HUES6 (cell line): ENCODE measurements at regions not wholly inside any gene's neighbourhood (a gene's known extent, or its start where the extent isn't known, plus 50 kb on each side); places are given as distances from the start of the nearest gene placed in this dataset.
"Not testable (repeated sequence)": the region's sequence is repeated elsewhere in the genome, so short reads cannot be mapped to it uniquely, and the experiment has no call there.

Experiments
- H3K27ac ChIP-seq: 2 replicates; pipeline ENCODE4 v1.7.0; 2013; ENCODE audit warnings: low read depth, mild to moderate bottlenecking, low read length, inconsistent platforms
- H3K27me3 ChIP-seq: 2 replicates; pipeline ENCODE4 v1.6.1; 2013; ENCODE audit warnings: low read length; ENCODE audit not compliant: control insufficient read depth, insufficient read depth
- H3K36me3 ChIP-seq: 2 replicates; pipeline ENCODE4 v1.6.1; 2013; ENCODE audit warnings: low read length; ENCODE audit not compliant: control insufficient read depth, insufficient read depth
- H3K4me1 ChIP-seq: 2 replicates; pipeline ENCODE4 v1.6.1; 2013; ENCODE audit warnings: low read length; ENCODE audit not compliant: control insufficient read depth, insufficient read depth
- H3K4me3 ChIP-seq: 2 replicates; pipeline ENCODE4 v1.5.1; 2013; ENCODE audit warnings: low read depth, low read length
- H3K9ac ChIP-seq: one replicate; pipeline ENCODE4 v1.6.1; 2013; ENCODE audit warnings: mild to moderate bottlenecking, low read length
- H3K9me3 ChIP-seq: 2 replicates; pipeline ENCODE4 v1.6.1; 2013; ENCODE audit warnings: low read depth, low read length; ENCODE audit not compliant: control insufficient read depth, insufficient read depth

DNA sequence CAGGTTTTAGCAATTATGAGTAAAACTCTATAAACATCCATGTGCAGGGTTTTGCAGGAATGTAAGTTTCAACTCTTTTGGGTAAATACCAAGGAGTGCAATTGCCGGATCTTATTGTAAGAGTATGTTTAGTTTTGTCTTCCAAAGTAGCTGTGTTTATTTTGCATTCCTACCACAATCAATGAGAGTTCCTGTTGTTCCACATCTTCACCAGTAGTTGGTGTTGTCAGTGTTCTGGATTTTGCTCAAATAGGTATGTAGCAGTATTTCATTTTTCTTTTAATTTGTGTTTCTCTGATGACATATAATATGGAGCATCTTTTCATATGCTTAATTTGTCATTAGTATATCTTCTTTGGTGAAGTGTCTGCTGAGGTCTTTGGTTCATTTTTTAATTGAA, 185.1 kb upstream of the GALNT15 start:
- Histone ChIP-seq H3K4me3 (no peak overlapping the region), H3K4me1 (no peaks in the 10 kb centered on the region), H3K36me3 (no peaks in the 10 kb centered on the region), H3K27me3 (no peaks in the 10 kb centered on the region), H3K27ac (no peak overlapping the region), H3K9ac (no peak overlapping the region), H3K9me3 (peaks cover 29% of the 10 kb centered on the region)

GRCh38 chr3:15993660-15994059, 180.8 kb upstream of the GALNT15 start:
- not testable (repeated sequence) for H3K36me3 ChIP-seq, H3K4me1 ChIP-seq, H3K4me3 ChIP-seq, H3K9me3 ChIP-seq, H3K9ac ChIP-seq, H3K27ac ChIP-seq, H3K27me3 ChIP-seq

DNA sequence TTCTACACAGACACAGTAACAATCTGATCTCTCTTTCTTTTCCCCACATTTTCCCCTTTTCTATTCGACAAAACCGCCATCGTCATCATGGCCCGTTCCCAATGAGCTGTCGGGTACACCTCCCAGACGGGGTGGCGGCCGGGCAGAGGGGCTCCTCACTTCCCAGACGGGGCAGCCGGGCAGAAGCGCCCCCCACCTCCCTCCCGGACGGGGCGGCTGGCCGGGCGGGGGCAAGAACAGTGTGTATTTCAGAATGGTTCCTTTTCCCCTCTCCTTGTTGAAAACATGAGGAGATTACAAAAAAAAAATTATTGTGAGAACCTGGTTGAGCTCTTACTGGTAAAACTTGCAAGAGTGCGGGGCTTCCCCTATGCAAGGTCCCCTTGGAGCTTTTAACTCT, 178.0 kb upstream of the GALNT15 start:
- not testable (repeated sequence) for H3K4me3 ChIP-seq, H3K9me3 ChIP-seq, H3K27ac ChIP-seq, H3K27me3 ChIP-seq, H3K36me3 ChIP-seq, H3K4me1 ChIP-seq, H3K9ac ChIP-seq

DNA sequence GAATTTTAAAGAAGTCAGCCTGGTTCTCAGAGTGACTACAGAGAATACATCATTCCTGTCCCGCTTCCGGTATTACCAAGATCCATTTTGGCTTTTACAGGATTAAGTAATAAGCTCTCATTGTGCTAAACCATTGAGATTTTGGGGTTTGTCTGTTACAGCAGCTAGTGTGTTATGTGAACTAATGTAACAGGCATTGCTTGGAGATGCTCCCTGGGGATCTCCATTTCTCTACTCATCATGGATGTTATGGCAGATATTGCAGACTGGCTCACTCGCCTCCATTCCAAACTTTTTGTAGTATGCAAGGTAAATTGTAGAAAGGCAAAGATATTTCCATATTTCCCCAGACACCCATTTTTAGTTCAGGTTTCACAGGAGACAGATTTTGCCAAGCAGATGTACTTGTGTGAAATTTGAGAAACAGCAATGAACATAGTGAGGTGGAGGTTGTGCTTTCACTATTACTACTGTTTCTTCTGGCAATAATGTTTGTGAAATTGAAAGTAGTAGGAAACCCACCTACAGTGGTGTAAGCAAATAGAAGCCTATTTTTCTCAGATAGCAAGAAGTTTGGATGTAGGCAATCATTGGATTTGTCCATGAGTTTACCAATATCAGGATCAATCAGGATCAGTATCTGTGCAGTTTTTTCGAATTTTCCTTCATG, 177.1 kb upstream of the GALNT15 start:
- Histone ChIP-seq H3K9ac (no peak overlapping the region), H3K36me3 (no peaks in the 10 kb centered on the region), H3K9me3 (no peaks in the 10 kb centered on the region), H3K4me1 (no peaks in the 10 kb centered on the region), H3K4me3 (no peak overlapping the region), H3K27ac (no peak overlapping the region), H3K27me3 (no peaks in the 10 kb centered on the region)

- no peaks in the 10 kb centered on the region for H3K27me3 ChIP-seq
- H3K27ac ChIP-seq: no peak overlapping the region
- no peak overlapping the region for H3K4me3 ChIP-seq
- H3K9ac ChIP-seq: no peak overlapping the region
- H3K36me3 ChIP-seq: no peaks in the 10 kb centered on the region
- H3K9me3 ChIP-seq: no peaks in the 10 kb centered on the region
- H3K4me1 ChIP-seq: no peaks in the 10 kb centered on the region
Observed at GRCh38 chr3:15998911-15999310, 175.6 kb upstream of the GALNT15 start.

GRCh38 chr3:16004812-16005211, 169.7 kb upstream of the GALNT15 start:
- H3K36me3 ChIP-seq: no peaks in the 10 kb centered on the region
- H3K27me3 ChIP-seq: no peaks in the 10 kb centered on the region
- no peaks in the 10 kb centered on the region for H3K4me1 ChIP-seq
- H3K4me3 ChIP-seq: no peak overlapping the region
- H3K27ac ChIP-seq: no peak overlapping the region
- H3K9ac ChIP-seq: no peak overlapping the region
- peaks cover 10% of the 10 kb centered on the region; the same call in 1 of the 2 replicates for H3K9me3 ChIP-seq

DNA sequence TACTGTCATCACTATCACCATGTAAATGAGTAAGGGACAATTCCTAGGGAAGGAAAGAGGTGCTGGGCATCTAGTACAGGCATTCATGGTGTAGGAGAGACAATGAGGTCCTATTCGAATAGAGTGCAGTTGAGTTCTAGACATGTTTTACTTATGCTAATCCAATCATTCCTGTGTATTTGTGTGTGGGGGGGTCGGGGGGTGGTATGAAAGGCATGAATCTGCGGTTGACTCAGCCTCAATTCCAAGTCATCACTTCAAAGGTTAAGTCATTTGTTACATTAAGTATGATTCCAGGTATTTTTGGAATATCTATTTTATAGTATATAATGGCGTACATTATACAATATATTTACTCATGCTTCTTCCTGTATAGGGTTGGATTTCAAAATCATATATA, 163.1 kb upstream of the GALNT15 start:
- Histone ChIP-seq H3K36me3 (no peaks in the 10 kb centered on the region), H3K27ac (no peak overlapping the region), H3K4me3 (no peak overlapping the region), H3K9me3 (peaks cover 10% of the 10 kb centered on the region; the same call in 1 of the 2 replicates), H3K9ac (no peak overlapping the region), H3K27me3 (no peaks in the 10 kb centered on the region), H3K4me1 (no peaks in the 10 kb centered on the region)

DNA sequence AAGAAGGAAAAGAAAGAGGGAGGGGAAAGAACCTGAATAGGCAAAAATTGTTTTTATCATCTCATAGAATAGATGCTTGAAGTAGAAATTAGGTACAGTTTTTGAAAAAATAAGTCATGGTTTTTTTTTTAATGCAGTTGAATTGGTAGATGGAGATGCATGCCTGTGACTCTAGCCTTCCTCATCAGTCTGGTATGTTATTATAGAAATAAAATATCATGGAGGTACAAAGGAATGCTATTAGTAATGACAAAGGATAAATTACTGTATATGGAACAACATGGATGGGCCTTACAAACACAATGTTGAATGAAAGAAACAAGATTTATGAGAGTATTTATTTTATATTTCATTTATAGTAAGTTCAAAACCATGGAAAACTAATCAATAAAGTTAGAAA, 162.4 kb upstream of the GALNT15 start:
- no peaks in the 10 kb centered on the region for H3K4me1 ChIP-seq

GRCh38 chr3:16013568-16013967, 160.9 kb upstream of the GALNT15 start:
- Histone ChIP-seq H3K27ac (no peak overlapping the region), H3K27me3 (no peaks in the 10 kb centered on the region), H3K4me1 (no peaks in the 10 kb centered on the region), H3K4me3 (no peak overlapping the region), H3K36me3 (no peaks in the 10 kb centered on the region), H3K9me3 (no peaks in the 10 kb centered on the region; the same call in 1 of the 2 replicates), H3K9ac (no peak overlapping the region)

More for the DNA sequence above, 162.4 kb upstream of the GALNT15 start:
- Histone ChIP-seq H3K36me3 (no peaks in the 10 kb centered on the region), H3K27me3 (no peaks in the 10 kb centered on the region), H3K27ac (no peak overlapping the region), H3K9ac (no peak overlapping the region), H3K4me3 (no peak overlapping the region), H3K9me3 (peaks cover 10% of the 10 kb centered on the region; the same call in 1 of the 2 replicates)

DNA sequence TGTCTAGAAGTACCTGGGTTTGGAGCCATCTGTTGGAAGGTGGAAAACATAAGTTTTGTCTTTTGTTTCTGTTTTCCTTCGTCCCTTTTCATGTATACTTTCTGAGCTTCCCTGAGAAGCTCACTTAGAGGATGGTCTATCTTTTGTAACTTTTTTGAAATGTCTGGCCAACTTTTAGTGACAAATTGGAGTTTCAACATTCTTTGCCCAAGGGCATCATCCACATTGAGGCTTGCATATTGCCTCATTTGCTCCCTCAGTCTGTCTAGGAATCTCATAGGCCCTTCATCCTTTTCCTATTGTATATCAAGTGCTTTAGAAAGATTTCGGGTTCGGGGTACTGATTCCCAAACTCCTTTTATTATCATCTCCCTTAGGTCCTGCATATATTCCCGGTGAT, 152.7 kb upstream of the GALNT15 start:
- H3K9ac ChIP-seq, H3K4me3 ChIP-seq, H3K27ac ChIP-seq, H3K4me1 ChIP-seq, H3K36me3 ChIP-seq, H3K9me3 ChIP-seq, H3K27me3 ChIP-seq: not testable (repeated sequence)

- not testable (repeated sequence) for H3K27me3 ChIP-seq, H3K36me3 ChIP-seq, H3K4me3 ChIP-seq, H3K9ac ChIP-seq, H3K4me1 ChIP-seq, H3K9me3 ChIP-seq, H3K27ac ChIP-seq
Observed at GRCh38 chr3:16023881-16024280, 150.6 kb upstream of the GALNT15 start.

DNA sequence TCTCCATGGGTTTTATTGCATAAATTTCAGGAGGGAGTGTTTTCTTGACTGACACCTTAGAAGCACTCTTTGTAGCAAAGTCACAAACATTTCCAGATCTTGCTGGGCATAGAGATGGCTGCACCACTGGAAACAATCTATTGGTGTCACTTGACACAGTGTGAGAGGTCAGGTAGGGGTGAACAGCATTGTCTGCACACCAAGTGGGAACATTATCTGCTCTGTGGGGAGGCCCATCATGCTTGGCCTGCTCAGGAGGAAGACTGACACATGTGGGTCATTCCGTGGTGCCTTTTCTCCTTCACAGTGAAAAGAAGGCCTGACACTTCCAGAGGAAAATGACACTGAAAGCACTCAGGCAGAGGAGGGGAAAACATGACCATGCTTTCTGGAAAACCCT, 149.9 kb upstream of the GALNT15 start:
- Histone ChIP-seq H3K9me3 (no peaks in the 10 kb centered on the region), H3K9ac (no peak overlapping the region), H3K27me3 (no peaks in the 10 kb centered on the region; the same call in 1 of the 2 replicates), H3K4me1 (no peaks in the 10 kb centered on the region), H3K4me3 (no peak overlapping the region), H3K36me3 (no peaks in the 10 kb centered on the region), H3K27ac (no peak overlapping the region)
